ENCODE measurements at regions not wholly inside any gene's neighbourhood (a gene's known extent, or its start where the extent isn't known, plus 50 kb on each side); places are given as distances from the start of the nearest gene placed in this dataset.
"Not testable (repeated sequence)": the region's sequence is repeated elsewhere in the genome, so short reads cannot be mapped to it uniquely, and the experiment has no call there.

DNA sequence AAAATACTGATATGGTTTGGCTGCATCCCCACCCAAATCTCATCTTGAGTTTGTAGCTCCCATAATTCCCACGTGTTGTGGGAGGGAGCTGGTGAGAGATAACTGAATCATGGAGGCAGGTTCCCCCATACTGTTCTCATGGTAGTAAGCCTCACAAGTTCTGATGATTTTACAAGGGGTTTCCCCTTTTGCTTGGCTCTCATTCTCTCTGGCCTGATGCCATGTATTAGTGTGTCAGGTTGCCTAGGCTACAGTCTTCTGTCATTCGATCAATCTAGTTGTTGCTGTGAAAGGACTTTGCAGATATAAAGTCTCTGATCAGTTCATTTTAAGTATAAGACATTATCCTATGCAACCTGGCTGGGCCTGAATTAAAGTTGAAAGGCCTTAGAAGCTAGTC is 209.3 kb upstream of the MAOA start:
- no peak overlapping the region for H3K4me3 ChIP-seq (ENCODE audit: low read depth, low read length)
- TF ChIP-seq, protein P1, sequence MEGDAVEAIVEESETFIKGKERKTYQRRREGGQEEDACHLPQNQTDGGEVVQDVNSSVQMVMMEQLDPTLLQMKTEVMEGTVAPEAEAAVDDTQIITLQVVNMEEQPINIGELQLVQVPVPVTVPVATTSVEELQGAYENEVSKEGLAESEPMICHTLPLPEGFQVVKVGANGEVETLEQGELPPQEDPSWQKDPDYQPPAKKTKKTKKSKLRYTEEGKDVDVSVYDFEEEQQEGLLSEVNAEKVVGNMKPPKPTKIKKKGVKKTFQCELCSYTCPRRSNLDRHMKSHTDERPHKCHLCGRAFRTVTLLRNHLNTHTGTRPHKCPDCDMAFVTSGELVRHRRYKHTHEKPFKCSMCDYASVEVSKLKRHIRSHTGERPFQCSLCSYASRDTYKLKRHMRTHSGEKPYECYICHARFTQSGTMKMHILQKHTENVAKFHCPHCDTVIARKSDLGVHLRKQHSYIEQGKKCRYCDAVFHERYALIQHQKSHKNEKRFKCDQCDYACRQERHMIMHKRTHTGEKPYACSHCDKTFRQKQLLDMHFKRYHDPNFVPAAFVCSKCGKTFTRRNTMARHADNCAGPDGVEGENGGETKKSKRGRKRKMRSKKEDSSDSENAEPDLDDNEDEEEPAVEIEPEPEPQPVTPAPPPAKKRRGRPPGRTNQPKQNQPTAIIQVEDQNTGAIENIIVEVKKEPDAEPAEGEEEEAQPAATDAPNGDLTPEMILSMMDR (IDR thresholded peaks at IDR 0.05; ENCODE audit: borderline replicate concordance, insufficient read depth, low read depth, low read length) = no peak

DNA sequence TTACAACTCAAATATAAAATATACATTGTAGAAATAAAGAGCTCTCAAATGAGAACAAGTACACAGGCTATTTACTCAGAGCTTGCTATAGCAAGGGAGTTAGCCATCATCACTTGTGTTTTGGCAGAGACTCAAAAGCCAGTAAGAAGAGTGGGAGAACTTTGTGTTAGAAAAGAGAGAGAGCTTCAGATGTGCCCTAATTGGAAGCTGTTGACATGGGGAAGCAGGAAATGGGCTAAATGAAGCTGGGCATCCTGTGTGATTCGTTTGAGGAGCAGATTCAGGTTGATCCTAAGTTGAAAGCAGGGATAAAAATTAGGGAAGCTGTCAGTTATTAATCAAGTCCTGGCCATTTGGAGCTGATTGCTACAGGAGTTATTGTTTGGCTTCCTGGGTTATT is 207.4 kb upstream of the MAOA start:
- TF ChIP-seq, protein P1 (IDR thresholded peaks at IDR 0.05; ENCODE audit: borderline replicate concordance, insufficient read depth, low read depth, low read length) = no peak

DNA sequence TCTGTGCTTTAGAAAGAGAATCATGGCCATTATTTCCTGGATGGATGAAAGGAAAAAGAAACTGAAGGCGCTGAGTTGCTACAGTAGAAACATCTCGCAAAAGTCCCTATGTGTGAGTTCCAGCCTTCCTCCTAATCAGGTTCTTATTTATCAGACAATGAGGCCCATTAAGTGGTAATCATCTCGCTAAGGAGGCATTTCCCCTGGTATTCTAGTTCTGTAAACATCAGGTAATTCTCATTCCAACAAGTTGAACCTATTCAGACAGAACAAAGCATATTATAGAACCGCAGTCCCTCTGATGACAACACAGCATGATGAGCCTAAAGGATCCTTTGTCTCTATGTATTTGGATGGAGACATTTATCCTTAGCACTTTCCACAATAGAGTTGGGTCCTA is 205.7 kb upstream of the MAOA start:
- H3K4me3 ChIP-seq (ENCODE audit: low read depth, low read length) = no peak overlapping the region
- TF ChIP-seq, protein P1 (IDR thresholded peaks at IDR 0.05; ENCODE audit: borderline replicate concordance, insufficient read depth, low read depth, low read length) = no peak

More for the DNA sequence above, 207.4 kb upstream of the MAOA start:
- no peak overlapping the region for H3K4me3 ChIP-seq (ENCODE audit: low read depth, low read length)

DNA sequence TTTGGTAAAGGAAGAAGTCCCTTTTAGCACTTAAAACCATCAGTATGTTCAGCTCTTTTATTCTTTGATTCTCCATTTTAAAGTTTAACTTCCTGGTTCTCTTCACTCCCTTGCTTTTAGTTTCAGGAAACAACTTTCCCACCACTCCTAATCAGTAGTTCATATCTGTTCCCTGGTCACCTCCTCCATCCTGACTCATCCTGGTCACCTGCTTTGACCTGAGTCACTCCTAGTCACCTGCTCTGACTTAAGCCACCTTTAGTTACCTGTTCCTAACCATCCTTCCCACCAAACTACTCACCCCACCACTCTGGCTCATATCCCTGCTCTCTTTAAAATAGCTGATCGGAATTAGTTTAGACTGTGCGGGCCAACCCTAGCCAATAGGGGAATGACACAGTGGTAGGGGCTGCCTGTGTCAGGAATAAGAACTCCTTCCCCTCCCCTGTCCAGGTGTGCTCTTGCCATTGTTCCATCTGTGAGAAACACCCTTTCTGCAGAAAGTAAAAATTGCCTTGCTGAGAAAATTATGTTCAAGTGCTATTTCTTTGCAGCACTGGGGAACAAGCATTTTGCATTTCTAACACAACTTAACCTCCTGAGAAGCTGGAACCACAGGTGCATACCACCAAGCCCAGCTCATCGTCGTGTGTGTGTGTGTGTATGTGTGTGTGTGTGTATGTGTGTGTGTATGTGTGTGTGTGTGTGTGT is 204.0 kb upstream of the MAOA start:
- not testable (repeated sequence) for H3K4me3 ChIP-seq (ENCODE audit: low read depth, low read length)

GRCh38 chrX:43456063-43456462 is 200.0 kb upstream of the MAOA start:
- H3K4me3 ChIP-seq (ENCODE audit: low read depth, low read length) = no peak overlapping the region
- TF ChIP-seq, protein P1 (IDR thresholded peaks at IDR 0.05; ENCODE audit: borderline replicate concordance, insufficient read depth, low read depth, low read length) = no peak

DNA sequence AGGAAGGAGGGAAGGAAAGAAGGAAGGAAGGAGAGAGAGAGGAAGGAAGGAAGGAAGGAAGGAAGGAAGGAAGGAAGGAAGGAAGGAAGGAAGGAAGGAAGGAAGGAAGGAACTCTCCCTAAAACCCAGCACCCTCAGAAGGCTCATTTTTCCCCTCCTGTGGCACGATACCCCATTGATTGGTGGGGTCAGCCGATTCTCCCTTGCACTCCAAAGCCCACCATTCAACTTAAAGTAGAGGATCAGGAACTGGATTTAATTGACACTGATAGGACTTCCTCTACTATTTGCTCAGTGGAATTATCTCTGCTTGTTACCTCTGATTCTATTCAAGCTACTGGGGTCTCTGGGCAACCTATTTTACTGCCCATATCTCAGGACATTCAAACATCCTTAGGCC is 199.2 kb upstream of the MAOA start:
- TF ChIP-seq, protein P1 (IDR thresholded peaks at IDR 0.05; ENCODE audit: borderline replicate concordance, insufficient read depth, low read depth, low read length) = no peak
- no peak overlapping the region for H3K4me3 ChIP-seq (ENCODE audit: low read depth, low read length)

- no peak overlapping the region for H3K4me3 ChIP-seq (ENCODE audit: low read depth, low read length)
Measured at GRCh38 chrX:43467608-43468234, 188.4 kb upstream of the MAOA start.

More at GRCh38 chrX:43467608-43468234, 188.4 kb upstream of the MAOA start:
- TF ChIP-seq, protein P1 (IDR thresholded peaks at IDR 0.05; ENCODE audit: borderline replicate concordance, insufficient read depth, low read depth, low read length) = 0 out of 2 replicates have a peak, but pooled peaks have one; percentile 11
